ENCODE measurements at regions not wholly inside any gene's neighbourhood (a gene's known extent, or its start where the extent isn't known, plus 50 kb on each side); places are given as distances from the start of the nearest gene placed in this dataset.
"Not testable (repeated sequence)": the region's sequence is repeated elsewhere in the genome, so short reads cannot be mapped to it uniquely, and the experiment has no call there.

DNA sequence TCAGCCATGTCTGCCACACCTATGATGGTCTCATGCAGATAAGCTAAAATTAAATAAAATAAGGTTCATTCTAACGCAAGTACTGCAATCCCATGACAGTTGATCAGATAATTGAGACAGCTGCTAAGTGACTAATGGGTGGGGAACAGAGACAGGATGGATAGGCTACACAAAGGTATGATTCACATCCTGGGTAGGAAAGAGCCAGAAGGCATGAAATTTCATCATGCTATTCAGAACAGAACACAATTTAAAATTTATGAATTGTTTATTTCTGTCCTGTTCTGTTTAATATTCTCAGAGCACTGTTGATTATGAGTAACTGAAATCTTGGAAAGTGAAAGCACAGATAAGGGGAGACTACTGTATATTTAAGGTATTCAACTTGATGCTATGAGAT, 381.8 kb upstream of the SORCS1 start:
- Mint-ChIP-seq H3K4me1 (ENCODE audit: low read depth) (no peaks in the 10 kb centered on the region), H3K36me3 (ENCODE audit: low read depth) (no peaks in the 10 kb centered on the region), H3K9me3 (ENCODE audit: insufficient read depth) (peaks cover 31% of the 10 kb centered on the region), H3K4me3 (no peak overlapping the region), H3K27ac (no peak overlapping the region), H3K27me3 (ENCODE audit: low read depth) (no peaks in the 10 kb centered on the region)
- no peak for DNase-seq
- ATAC-seq, result no peak
- CTCF ChIA-PET, result no interaction called here
- POLR2A ChIA-PET, result no interaction called here

DNA sequence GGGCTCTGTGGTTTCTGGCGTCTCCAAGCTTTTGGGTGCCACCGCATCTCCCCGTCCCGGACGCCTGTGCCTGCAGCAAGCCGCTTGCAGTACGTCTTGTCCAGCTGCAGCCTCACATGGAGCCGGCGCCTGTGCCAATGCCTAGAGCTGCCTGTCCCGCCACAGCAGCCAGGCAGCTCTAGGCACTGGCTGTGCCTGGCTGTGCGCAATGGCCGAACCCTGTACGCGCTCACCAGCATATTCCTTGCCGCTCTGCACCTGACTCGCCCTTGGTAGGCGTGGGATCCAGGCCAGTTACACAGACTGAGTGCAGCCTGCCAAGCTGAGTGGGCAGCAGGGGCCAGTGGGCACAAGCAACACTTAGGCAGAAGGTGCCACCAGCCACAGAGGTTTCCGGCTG, 381.2 kb upstream of the SORCS1 start:
- POLR2A ChIA-PET, result no interaction called here
- no peak for DNase-seq
- H3K27me3 Mint-ChIP-seq (ENCODE audit: low read depth), result no peaks in the 10 kb centered on the region
- H3K9me3 Mint-ChIP-seq (ENCODE audit: insufficient read depth), result peaks cover 31% of the 10 kb centered on the region
- ATAC-seq, result no peak
- H3K36me3 Mint-ChIP-seq (ENCODE audit: low read depth), result no peaks in the 10 kb centered on the region
- H3K4me3 Mint-ChIP-seq, result no peak overlapping the region
- no peaks in the 10 kb centered on the region for H3K4me1 Mint-ChIP-seq (ENCODE audit: low read depth)
- no peak overlapping the region for H3K27ac Mint-ChIP-seq
- CTCF ChIA-PET, result no interaction called here

DNA sequence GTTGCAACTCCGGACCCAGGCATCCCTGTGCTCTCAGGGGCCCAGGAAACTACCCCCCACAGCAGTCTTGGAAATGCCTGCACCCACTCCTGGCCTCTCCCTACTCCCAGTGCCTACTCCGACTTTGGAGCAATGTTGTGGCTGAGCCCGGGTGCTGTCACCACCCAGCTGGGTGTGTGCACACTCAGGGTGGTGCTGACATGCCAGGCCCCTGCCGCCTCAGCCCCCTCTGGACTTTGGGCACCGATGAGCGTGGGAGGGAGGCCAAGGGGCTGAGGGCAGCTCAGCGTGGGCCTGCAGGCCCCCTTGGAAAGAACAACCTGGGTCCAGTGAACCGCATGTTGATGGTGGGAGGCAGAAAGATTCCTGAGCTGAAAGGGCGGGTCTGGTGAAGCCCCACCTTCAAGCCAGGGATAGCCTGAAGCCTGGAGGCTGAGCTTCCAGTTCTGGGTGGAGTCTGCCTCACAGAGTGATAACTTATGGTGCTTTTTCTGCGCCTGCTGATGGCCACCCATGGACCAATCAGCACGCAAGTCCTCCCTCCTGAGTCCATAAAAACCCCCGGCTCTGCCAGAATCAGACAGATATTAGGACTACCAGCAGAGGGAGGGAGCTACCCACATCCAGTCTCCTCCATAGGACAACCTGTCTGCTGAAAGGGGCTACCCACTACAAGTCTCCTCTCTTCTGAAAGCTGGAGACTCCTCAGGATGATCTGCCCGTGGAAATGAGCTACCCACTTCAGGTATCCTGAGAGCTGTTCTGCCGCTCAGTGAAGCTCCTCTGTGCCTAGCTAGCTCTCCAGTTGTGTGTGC, 380.4 kb upstream of the SORCS1 start:
- Mint-ChIP-seq H3K4me1 (ENCODE audit: low read depth) (no peaks in the 10 kb centered on the region), H3K27me3 (ENCODE audit: low read depth) (no peaks in the 10 kb centered on the region), H3K4me3 (no peak overlapping the region), H3K27ac (no peak overlapping the region), H3K9me3 (ENCODE audit: insufficient read depth) (peaks cover 24% of the 10 kb centered on the region), H3K36me3 (ENCODE audit: low read depth) (no peaks in the 10 kb centered on the region)
- DNase-seq (no peak), ATAC-seq (no peak)
- POLR2A ChIA-PET, result no interaction called here
- CTCF ChIA-PET, result no interaction called here

DNA sequence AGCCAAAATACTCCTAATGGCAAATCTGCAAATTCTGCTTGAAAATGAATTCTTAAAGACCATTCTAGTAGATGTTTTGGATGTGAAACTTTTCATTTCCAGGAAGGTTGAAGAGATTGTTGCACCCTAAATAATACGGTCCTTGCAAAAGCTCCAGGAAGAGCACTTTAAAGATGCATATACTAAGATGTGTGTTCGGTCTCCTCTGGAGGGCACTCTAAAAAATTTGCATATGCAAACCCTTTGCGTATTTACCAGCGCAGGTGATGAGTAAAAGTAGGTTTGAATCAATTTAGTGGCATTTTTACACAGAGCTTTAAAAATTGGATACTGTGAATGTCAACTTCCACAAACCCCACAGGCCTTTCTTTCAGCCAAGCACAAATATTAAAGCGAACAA, 378.1 kb upstream of the SORCS1 start:
- CTCF ChIA-PET, result no interaction called here
- Mint-ChIP-seq H3K27me3 (ENCODE audit: low read depth) (no peaks in the 10 kb centered on the region), H3K36me3 (ENCODE audit: low read depth) (no peaks in the 10 kb centered on the region), H3K4me3 (no peak overlapping the region), H3K27ac (no peak overlapping the region), H3K9me3 (ENCODE audit: insufficient read depth) (peaks cover 17% of the 10 kb centered on the region), H3K4me1 (ENCODE audit: low read depth) (no peaks in the 10 kb centered on the region)
- no peak for DNase-seq
- POLR2A ChIA-PET, result no interaction called here
- ATAC-seq, result no peak

DNA sequence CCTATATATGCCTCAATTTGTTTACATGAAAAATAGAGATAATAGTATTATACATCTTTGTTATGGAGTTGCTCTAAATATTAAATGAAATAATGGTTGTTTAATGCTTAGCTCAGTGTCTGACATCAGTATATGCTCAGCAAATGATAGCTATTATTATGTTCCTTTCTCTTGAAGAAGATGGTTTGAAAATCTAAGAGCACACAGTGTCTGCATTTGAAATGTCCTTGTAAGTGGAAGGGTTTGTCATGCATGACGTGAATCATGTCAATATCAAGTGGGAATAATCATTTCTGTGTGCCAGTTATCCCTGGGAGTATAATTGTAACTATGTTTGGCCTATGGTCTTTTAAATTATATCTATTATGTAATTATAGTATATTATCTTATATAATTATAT, 377.5 kb upstream of the SORCS1 start:
- Mint-ChIP-seq H3K9me3 (ENCODE audit: insufficient read depth) (peaks cover 15% of the 10 kb centered on the region), H3K4me3 (no peak overlapping the region), H3K4me1 (ENCODE audit: low read depth) (no peaks in the 10 kb centered on the region), H3K27ac (no peak overlapping the region), H3K36me3 (ENCODE audit: low read depth) (no peaks in the 10 kb centered on the region), H3K27me3 (ENCODE audit: low read depth) (no peaks in the 10 kb centered on the region)
- no peak for DNase-seq
- CTCF ChIA-PET, result no interaction called here
- POLR2A ChIA-PET, result no interaction called here
- no peak for ATAC-seq

DNA sequence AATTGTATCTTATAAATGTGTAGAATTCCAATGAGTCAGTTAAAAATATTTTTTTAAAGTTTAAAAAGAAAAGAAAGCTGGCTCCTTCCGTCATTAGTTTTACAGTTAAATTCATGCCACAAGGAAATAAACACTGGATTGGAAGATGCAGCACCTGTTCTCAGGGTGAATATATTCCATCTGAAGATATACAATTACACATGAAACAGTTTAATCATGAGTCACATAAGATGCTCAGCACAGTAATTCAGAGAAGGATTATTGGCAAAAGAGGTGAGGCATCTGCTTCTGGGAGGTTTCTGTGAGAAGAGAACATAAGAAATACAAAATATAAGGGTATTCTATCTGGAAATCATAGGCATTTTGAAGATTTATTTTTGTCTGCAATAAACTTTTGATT, 376.5 kb upstream of the SORCS1 start:
- Mint-ChIP-seq H3K4me1 (ENCODE audit: low read depth) (no peaks in the 10 kb centered on the region), H3K27me3 (ENCODE audit: low read depth) (no peaks in the 10 kb centered on the region), H3K9me3 (ENCODE audit: insufficient read depth) (peaks cover 8% of the 10 kb centered on the region), H3K4me3 (no peak overlapping the region), H3K36me3 (ENCODE audit: low read depth) (no peaks in the 10 kb centered on the region), H3K27ac (no peak overlapping the region)
- DNase-seq (no peak), ATAC-seq (no peak)
- CTCF ChIA-PET, result no interaction called here
- POLR2A ChIA-PET, result no interaction called here

DNA sequence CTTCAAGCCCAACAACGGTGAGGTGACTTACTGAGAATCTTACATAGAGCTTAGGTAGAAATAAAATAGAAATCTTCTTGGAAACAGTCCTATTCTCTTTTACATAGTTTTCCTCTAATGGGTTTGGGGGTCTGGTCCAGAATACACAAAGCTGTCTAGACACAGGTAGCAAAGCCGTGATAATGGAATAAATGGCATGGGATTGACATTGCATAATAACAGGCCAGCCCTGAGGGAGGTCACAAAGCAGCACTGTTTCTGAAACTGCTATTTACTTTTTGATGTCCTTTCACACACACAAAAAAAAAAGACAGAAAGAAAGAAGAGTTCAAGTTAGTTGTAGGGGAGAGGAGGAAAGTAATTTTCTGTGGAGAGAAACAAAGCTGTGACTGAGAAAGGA, 364.8 kb upstream of the SORCS1 start:
- Mint-ChIP-seq H3K4me1 (ENCODE audit: low read depth) (no peaks in the 10 kb centered on the region), H3K9me3 (ENCODE audit: insufficient read depth) (peaks cover 11% of the 10 kb centered on the region), H3K27me3 (ENCODE audit: low read depth) (no peaks in the 10 kb centered on the region), H3K27ac (no peak overlapping the region), H3K36me3 (ENCODE audit: low read depth) (no peaks in the 10 kb centered on the region), H3K4me3 (no peak overlapping the region)
- POLR2A ChIA-PET, result no interaction called here
- no peak for DNase-seq
- CTCF ChIA-PET, result no interaction called here
- no peak for ATAC-seq

DNA sequence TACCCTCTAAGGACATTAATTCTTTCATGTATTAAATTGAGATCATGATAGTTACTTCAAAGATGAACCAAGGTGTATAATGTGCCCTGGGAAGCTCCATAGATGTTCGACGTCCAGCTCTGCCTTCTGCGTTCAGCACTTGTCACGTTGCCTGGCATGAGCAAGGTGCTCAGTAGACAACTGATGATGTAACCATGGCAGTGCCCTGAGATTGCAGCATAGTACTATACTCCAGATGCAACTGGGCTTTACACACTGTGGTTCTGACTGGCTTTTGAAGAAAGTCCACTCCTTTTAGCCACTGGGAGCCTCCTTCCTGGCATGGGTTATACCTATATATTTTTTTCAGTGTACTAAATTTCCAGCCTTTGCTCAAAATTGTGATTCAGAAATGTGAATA, 355.8 kb upstream of the SORCS1 start:
- ChIA-PET CTCF (no interaction called here), POLR2A (no interaction called here)
- no peaks in the 10 kb centered on the region for H3K9me3 Mint-ChIP-seq (ENCODE audit: insufficient read depth)
- H3K27me3 Mint-ChIP-seq (ENCODE audit: low read depth), result no peaks in the 10 kb centered on the region
- no peak for DNase-seq
- H3K36me3 Mint-ChIP-seq (ENCODE audit: low read depth), result no peaks in the 10 kb centered on the region
- H3K27ac Mint-ChIP-seq, result no peak overlapping the region
- H3K4me1 Mint-ChIP-seq (ENCODE audit: low read depth), result no peaks in the 10 kb centered on the region
- no peak overlapping the region for H3K4me3 Mint-ChIP-seq
- no peak for ATAC-seq

DNA sequence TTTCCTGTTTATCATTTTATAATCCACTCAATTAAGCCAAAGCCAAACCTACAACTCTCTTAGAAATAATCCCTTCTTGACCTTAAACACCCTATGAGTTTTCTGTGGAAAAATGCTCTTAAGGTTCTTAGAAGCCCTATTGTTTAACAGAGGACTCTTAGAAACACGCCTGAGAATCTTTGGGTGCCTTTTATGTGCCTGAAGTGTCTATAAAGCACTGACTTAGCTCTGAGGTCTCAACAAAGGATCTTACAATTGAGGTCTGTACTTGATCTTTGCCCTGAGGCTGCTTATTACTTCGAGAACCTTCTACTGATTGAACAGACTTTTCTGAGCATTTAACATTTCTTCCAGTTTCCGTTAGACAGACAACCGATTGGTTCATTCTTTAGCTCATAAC, 353.3 kb upstream of the SORCS1 start:
- POLR2A ChIA-PET, result no interaction called here
- no peaks in the 10 kb centered on the region for H3K9me3 Mint-ChIP-seq (ENCODE audit: insufficient read depth)
- DNase-seq (no peak), ATAC-seq (no peak)
- H3K4me3 Mint-ChIP-seq, result no peak overlapping the region
- no peaks in the 10 kb centered on the region for H3K36me3 Mint-ChIP-seq (ENCODE audit: low read depth)
- H3K27ac Mint-ChIP-seq, result no peak overlapping the region
- CTCF ChIA-PET, result no interaction called here
- no peaks in the 10 kb centered on the region for H3K27me3 Mint-ChIP-seq (ENCODE audit: low read depth)
- H3K4me1 Mint-ChIP-seq (ENCODE audit: low read depth), result no peaks in the 10 kb centered on the region

DNA sequence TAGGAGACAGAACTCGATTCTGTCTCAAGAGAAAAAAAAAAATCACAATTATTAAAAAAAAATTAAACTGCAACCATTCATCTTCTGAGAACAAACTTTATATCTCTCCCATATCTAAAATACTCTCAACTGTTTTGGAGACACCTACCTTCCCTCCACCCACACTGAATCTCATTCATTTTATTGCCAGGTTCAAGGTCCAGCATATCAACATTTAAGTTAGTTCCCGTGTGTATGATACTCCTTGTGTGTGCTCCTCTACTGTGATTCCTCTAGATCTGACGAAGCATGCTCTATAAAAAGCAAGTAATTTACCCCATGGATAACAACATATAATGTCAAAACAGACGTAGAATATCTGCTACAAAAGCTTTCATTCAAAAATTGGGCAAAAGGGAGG, 351.8 kb upstream of the SORCS1 start:
- Mint-ChIP-seq H3K4me3 (no peak overlapping the region), H3K9me3 (ENCODE audit: insufficient read depth) (no peaks in the 10 kb centered on the region), H3K27me3 (ENCODE audit: low read depth) (no peaks in the 10 kb centered on the region), H3K36me3 (ENCODE audit: low read depth) (no peaks in the 10 kb centered on the region), H3K4me1 (ENCODE audit: low read depth) (no peaks in the 10 kb centered on the region), H3K27ac (no peak overlapping the region)
- ChIA-PET CTCF (no interaction called here), POLR2A (no interaction called here)
- DNase-seq (no peak), ATAC-seq (no peak)

DNA sequence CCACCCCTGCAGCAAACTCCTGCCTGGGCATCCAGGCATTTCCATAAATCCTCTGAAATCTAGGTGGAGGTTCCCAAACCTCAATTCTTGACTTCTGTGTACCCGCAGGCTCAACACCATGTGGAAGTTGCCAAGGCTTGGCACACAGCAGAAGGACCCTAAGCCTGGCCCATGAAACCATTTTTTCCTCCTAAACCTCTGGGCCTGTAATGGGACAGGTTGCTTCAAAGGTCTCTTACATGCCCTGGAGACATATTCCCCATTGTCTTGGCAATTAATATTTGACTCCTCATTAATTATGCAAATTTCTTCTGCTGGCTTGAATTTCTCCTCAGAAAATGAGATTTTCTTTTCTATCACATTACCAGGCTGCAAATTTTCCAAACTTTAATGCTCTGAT, 339.5 kb upstream of the SORCS1 start:
- DNase-seq; H3K4me1 Mint-ChIP-seq (ENCODE audit: low read depth); H3K27me3 Mint-ChIP-seq (ENCODE audit: low read depth); H3K27ac Mint-ChIP-seq; H3K9me3 Mint-ChIP-seq (ENCODE audit: insufficient read depth); ATAC-seq; H3K4me3 Mint-ChIP-seq; CTCF ChIA-PET; H3K36me3 Mint-ChIP-seq (ENCODE audit: low read depth); POLR2A ChIA-PET: not testable (repeated sequence)

DNA sequence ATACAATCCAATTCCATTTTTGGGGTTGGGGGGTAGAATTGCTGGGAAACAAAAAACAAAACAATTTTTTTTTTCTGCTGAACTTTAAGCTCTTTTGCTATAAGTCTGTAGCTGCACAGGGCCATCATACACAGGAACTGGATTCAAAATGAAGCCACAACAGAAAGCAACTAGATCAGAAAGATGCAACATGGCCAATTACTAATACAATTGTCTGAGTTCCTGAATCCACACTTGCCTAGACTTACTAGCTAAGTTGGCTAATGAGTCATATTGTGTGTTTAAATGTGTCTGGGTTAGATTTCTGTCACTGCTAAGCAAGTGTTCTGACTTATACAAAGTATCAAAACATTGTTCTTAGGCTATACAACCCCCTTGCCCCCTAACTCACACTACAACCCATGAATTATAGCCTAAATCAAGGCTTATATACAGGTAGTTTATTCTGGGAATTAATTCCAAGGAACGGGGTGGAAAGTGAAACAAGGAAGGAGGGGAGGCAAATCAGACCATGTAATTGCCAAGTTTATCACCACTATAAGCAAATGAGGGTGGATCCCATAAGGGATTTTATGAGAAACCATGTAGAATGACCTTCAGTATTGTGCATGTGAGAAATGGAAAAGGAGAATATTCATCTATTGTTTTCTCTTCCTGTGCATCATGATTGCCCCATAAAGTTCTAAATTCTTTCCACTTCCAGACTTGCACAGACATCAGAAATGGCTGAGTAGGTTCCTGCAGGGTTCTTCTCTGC, 337.9 kb upstream of the SORCS1 start:
- ChIA-PET CTCF (no interaction called here), POLR2A (no interaction called here)
- no peak for DNase-seq
- no peak overlapping the region for H3K27ac Mint-ChIP-seq
- H3K4me3 Mint-ChIP-seq, result no peak overlapping the region
- peaks cover 7% of the 10 kb centered on the region for H3K9me3 Mint-ChIP-seq (ENCODE audit: insufficient read depth)
- ATAC-seq, result no peak
- no peaks in the 10 kb centered on the region for H3K36me3 Mint-ChIP-seq (ENCODE audit: low read depth)
- H3K4me1 Mint-ChIP-seq (ENCODE audit: low read depth), result no peaks in the 10 kb centered on the region
- H3K27me3 Mint-ChIP-seq (ENCODE audit: low read depth), result no peaks in the 10 kb centered on the region

DNA sequence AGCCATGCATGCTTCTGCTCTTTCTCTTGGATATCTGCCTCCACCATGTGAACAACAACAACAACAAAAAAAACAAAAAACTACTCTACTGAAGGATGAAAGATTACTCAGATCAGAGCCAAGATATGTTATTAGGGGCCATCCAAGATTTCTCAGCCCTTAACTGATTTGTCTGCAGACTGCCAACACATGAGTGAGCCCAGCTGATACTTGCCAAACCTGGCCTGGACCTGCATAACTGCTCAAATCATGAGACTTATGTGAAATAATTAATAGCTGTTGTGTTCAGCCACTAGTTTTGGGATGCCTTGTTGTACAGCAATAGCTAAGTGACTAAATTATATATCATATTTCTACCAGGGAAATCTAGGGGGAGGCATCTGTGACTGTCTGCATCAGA, 334.5 kb upstream of the SORCS1 start:
- Mint-ChIP-seq H3K9me3 (ENCODE audit: insufficient read depth) (peaks cover 4% of the 10 kb centered on the region), H3K27ac (no peak overlapping the region), H3K36me3 (ENCODE audit: low read depth) (no peaks in the 10 kb centered on the region), H3K27me3 (ENCODE audit: low read depth) (no peaks in the 10 kb centered on the region), H3K4me3 (no peak overlapping the region), H3K4me1 (ENCODE audit: low read depth) (no peaks in the 10 kb centered on the region)
- ChIA-PET CTCF (no interaction called here), POLR2A (no interaction called here)
- no peak for DNase-seq
- no peak for ATAC-seq

All from activated CD8-positive, alpha-beta T cell treated with anti-CD3 and anti-CD28 coated beads, Interleukin-2, amount 10 ng/mL, durations not matched to agents 7 days and 5 days (primary cell).